SH-SY5Y (cell line): ENCODE measurements at regions not wholly inside any gene's neighbourhood (a gene's known extent, or its start where the extent isn't known, plus 50 kb on each side); places are given as distances from the start of the nearest gene placed in this dataset.

ENCODE experiments used
- GATA2 ChIP-seq: IDR thresholded peaks from 2 replicates; pipeline ENCODE4 v1.6.1; 2011; ENCODE audit warnings: mild to moderate bottlenecking, low read depth, low read length
- GATA3 ChIP-seq: IDR thresholded peaks from 2 replicates; pipeline ENCODE4 v1.6.1; 2011; ENCODE audit warnings: low read depth, mild to moderate bottlenecking, low read length, moderate library complexity

DNA sequence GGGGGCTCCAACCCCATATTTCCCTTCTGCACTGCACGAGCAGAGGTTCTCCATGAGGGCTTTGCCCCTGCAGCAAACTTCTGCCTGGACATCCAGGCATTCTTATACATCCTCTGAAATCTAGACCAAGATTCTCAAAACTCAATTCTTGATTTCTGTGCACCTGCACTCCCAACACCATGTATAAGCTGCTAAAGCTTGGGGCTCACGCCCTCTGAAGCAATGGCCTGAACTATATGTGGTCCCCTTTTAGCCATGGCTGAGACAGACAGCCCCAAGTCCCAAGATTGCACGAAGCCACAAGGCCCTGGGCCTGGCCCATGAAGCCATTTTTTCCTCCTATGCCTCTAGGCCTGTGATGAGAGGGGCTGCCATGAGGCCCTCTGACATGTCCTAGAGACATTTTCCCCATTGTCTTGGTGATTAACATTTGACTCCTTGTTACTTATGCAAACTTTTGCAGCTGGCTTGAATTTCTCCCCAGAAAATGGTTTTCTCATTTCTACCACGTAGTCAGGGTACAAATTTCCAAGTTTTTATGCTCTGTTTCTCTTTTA, 468.0 kb upstream of the SLIT2 start:
- TF ChIP-seq GATA3, result no peak
- no peak for TF ChIP-seq GATA2
